ENCODE measurements at regions not wholly inside any gene's neighbourhood (a gene's known extent, or its start where the extent isn't known, plus 50 kb on each side); places are given as distances from the start of the nearest gene placed in this dataset.

DNA sequence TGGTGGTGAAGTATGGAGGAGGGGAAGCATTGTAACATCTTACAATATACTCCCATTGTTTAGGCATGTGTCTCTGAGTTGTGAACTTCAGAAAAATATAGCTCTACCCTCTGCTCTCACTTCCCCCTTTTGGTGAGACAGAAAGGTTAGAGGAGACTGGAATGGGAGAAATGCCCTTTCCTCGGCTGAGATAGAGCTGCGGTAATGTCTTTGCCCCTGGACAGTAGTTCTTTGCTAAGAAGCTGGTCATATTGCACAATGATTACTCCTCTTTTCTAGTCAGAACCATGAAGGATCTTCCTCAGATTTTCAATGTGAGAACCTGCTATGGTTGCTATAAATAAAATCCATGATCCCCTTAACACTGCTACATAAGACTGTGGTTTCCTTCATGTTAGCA lies 171.0 kb downstream of the SEM1 start:
- DNase-seq (ENCODE audit: low read depth), result no peak
- FAIRE-seq, result no peak
- Histone ChIP-seq H3K79me2 (ENCODE audit: insufficient read depth, low read length) (no peaks in the 10 kb centered on the region), H3K4me1 (ENCODE audit: insufficient read depth, low read length) (no peaks in the 10 kb centered on the region), H3K9ac (ENCODE audit: low read length) (no peak overlapping the region), H3K27ac (ENCODE audit: low read depth, low read length) (no peak overlapping the region), H3K27me3 (ENCODE audit: insufficient read depth, low read length) (no peaks in the 10 kb centered on the region), H3K4me2 (ENCODE audit: low read length) (no peak overlapping the region), H3K36me3 (ENCODE audit: insufficient read depth, low read length) (no peaks in the 10 kb centered on the region), H2AFZ (ENCODE audit: low read depth, low read length) (no peak overlapping the region), H3K4me3 (ENCODE audit: insufficient read depth, low read depth, low read length) (no peak overlapping the region), H4K20me1 (ENCODE audit: insufficient read depth, low read length) (no peaks in the 10 kb centered on the region), H3K9me3 (ENCODE audit: insufficient read depth, low read depth, low read length) (no peaks in the 10 kb centered on the region)
- Mint-ChIP-seq H3K4me3 (ENCODE audit: unreplicated experiment) (no peak overlapping the region), H3K27me3 (ENCODE audit: low read depth, unreplicated experiment) (no peaks in the 10 kb centered on the region), H3K36me3 (ENCODE audit: low read depth, unreplicated experiment) (no peaks in the 10 kb centered on the region), H3K9me3 (ENCODE audit: unreplicated experiment) (no peaks in the 10 kb centered on the region), H3K27ac (ENCODE audit: unreplicated experiment) (no peak overlapping the region), H3K4me1 (ENCODE audit: low read depth, unreplicated experiment) (no peaks in the 10 kb centered on the region)
- TF ChIP-seq EZH2 (IDR thresholded peaks at IDR 0.05; ENCODE audit: insufficient read depth, low read length), result no peak
- TF ChIP-seq, protein P1, sequence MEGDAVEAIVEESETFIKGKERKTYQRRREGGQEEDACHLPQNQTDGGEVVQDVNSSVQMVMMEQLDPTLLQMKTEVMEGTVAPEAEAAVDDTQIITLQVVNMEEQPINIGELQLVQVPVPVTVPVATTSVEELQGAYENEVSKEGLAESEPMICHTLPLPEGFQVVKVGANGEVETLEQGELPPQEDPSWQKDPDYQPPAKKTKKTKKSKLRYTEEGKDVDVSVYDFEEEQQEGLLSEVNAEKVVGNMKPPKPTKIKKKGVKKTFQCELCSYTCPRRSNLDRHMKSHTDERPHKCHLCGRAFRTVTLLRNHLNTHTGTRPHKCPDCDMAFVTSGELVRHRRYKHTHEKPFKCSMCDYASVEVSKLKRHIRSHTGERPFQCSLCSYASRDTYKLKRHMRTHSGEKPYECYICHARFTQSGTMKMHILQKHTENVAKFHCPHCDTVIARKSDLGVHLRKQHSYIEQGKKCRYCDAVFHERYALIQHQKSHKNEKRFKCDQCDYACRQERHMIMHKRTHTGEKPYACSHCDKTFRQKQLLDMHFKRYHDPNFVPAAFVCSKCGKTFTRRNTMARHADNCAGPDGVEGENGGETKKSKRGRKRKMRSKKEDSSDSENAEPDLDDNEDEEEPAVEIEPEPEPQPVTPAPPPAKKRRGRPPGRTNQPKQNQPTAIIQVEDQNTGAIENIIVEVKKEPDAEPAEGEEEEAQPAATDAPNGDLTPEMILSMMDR (IDR thresholded peaks at IDR 0.05; ENCODE audit: insufficient read depth, low read depth, low read length), result no peak

DNA sequence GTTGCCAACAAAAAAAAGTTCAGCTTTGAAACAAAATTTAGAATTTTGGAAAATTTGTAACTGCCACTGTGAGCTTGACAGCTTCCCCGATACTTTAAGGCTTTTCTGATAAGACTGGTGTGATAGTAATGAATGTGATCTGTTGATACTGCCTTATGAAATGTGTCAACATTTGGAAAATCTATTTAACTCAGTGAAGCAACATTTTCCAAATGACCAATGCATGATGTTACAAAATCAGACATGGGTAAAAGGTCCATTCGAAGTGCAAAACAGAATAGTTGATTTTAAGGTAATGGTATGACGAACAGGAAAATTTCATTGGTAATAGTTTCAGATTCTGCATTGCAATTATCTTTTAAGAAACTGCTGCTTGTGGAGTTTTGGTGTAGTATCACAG lies 175.4 kb downstream of the SEM1 start:
- Mint-ChIP-seq H3K36me3 (ENCODE audit: low read depth, unreplicated experiment) (no peaks in the 10 kb centered on the region), H3K4me3 (ENCODE audit: unreplicated experiment) (no peak overlapping the region), H3K9me3 (ENCODE audit: unreplicated experiment) (no peaks in the 10 kb centered on the region), H3K27ac (ENCODE audit: unreplicated experiment) (no peak overlapping the region), H3K27me3 (ENCODE audit: low read depth, unreplicated experiment) (no peaks in the 10 kb centered on the region), H3K4me1 (ENCODE audit: low read depth, unreplicated experiment) (no peaks in the 10 kb centered on the region)
- no peaks in the 10 kb centered on the region for H3K27me3 ChIP-seq (ENCODE audit: insufficient read depth, low read length)
- no peak overlapping the region for H3K4me3 ChIP-seq (ENCODE audit: insufficient read depth, low read depth, low read length)
- no peak overlapping the region for H3K4me2 ChIP-seq (ENCODE audit: low read length)
- no peak for FAIRE-seq
- no peaks in the 10 kb centered on the region for H3K4me1 ChIP-seq (ENCODE audit: insufficient read depth, low read length)
- H3K9me3 ChIP-seq (ENCODE audit: insufficient read depth, low read depth, low read length), result no peaks in the 10 kb centered on the region
- no peak overlapping the region for H2AFZ ChIP-seq (ENCODE audit: low read depth, low read length)
- no peak overlapping the region for H3K9ac ChIP-seq (ENCODE audit: low read length)
- no peaks in the 10 kb centered on the region for H3K36me3 ChIP-seq (ENCODE audit: insufficient read depth, low read length)
- H3K79me2 ChIP-seq (ENCODE audit: insufficient read depth, low read length), result no peaks in the 10 kb centered on the region
- no peaks in the 10 kb centered on the region for H4K20me1 ChIP-seq (ENCODE audit: insufficient read depth, low read length)
- DNase-seq (ENCODE audit: low read depth), result no peak
- TF ChIP-seq, protein P1 (IDR thresholded peaks at IDR 0.05; ENCODE audit: insufficient read depth, low read depth, low read length), result no peak
- no peak for TF ChIP-seq EZH2 (IDR thresholded peaks at IDR 0.05; ENCODE audit: insufficient read depth, low read length)
- H3K27ac ChIP-seq (ENCODE audit: low read depth, low read length), result no peak overlapping the region

DNA sequence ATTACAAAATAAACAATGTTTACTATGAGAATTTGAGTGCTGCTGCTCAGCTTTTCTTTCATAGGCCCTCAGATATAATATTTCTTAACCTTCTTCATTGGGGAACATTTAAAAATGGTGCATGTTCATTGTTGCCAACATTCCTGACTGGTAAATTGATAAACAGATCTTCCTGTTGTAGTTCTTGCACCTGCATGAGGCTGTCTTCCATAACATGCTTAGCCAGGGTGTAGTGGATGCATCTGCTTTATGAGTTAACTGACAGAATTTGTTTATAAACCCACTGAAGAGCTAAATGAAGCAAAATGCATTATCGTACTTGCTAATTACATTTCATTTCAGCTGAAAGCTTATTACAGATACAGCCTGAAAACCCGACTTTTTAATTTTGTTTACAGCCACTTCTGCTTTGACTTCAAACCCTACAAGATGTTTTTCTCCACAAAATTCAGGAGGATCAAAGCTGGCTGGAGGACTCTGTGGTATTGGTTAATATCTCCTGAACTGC lies 177.2 kb downstream of the SEM1 start:
- Histone ChIP-seq H4K20me1 (ENCODE audit: insufficient read depth, low read length) (no peaks in the 10 kb centered on the region), H3K4me3 (ENCODE audit: insufficient read depth, low read depth, low read length) (no peak overlapping the region), H3K27ac (ENCODE audit: low read depth, low read length) (no peak overlapping the region), H3K9ac (ENCODE audit: low read length) (no peak overlapping the region), H3K79me2 (ENCODE audit: insufficient read depth, low read length) (no peaks in the 10 kb centered on the region), H3K4me1 (ENCODE audit: insufficient read depth, low read length) (no peaks in the 10 kb centered on the region), H3K4me2 (ENCODE audit: low read length) (no peak overlapping the region), H3K36me3 (ENCODE audit: insufficient read depth, low read length) (no peaks in the 10 kb centered on the region), H2AFZ (ENCODE audit: low read depth, low read length) (no peak overlapping the region), H3K9me3 (ENCODE audit: insufficient read depth, low read depth, low read length) (no peaks in the 10 kb centered on the region), H3K27me3 (ENCODE audit: insufficient read depth, low read length) (no peaks in the 10 kb centered on the region)
- TF ChIP-seq, protein P1 (IDR thresholded peaks at IDR 0.05; ENCODE audit: insufficient read depth, low read depth, low read length), result no peak
- TF ChIP-seq EZH2 (IDR thresholded peaks at IDR 0.05; ENCODE audit: insufficient read depth, low read length), result no peak
- no peaks in the 10 kb centered on the region for H3K27me3 Mint-ChIP-seq (ENCODE audit: low read depth, unreplicated experiment)
- H3K4me1 Mint-ChIP-seq (ENCODE audit: low read depth, unreplicated experiment), result no peaks in the 10 kb centered on the region
- H3K36me3 Mint-ChIP-seq (ENCODE audit: low read depth, unreplicated experiment), result no peaks in the 10 kb centered on the region
- H3K4me3 Mint-ChIP-seq (ENCODE audit: unreplicated experiment), result no peak overlapping the region
- DNase-seq (ENCODE audit: low read depth) (no peak), FAIRE-seq (no peak)
- no peak overlapping the region for H3K27ac Mint-ChIP-seq (ENCODE audit: unreplicated experiment)
- no peaks in the 10 kb centered on the region for H3K9me3 Mint-ChIP-seq (ENCODE audit: unreplicated experiment)

All from astrocyte (in vitro differentiated cells and primary cell).